OCI-LY1 (cell line): ENCODE measurements at regions not wholly inside any gene's neighbourhood (a gene's known extent, or its start where the extent isn't known, plus 50 kb on each side); places are given as distances from the start of the nearest gene placed in this dataset.

Experiments used
- CTCF ChIP-seq: fragments of 200-600 bp; sonication (generic), shearing (Covaris generic); IDR thresholded peaks from 2 replicates; pipeline ENCODE4 v1.5.1; 2017; ENCODE audit warnings: mild to moderate bottlenecking, antibody characterized with exemption, low read length, moderate library complexity, mixed read lengths
- EZH2 ChIP-seq: fragments of 200-600 bp; sonication (generic), shearing (Covaris generic); IDR thresholded peaks from 2 replicates; pipeline ENCODE4 v1.8.0; 2017; ENCODE audit warnings: borderline replicate concordance, mixed run types, mild to moderate bottlenecking, antibody characterized with exemption, low read length, moderate library complexity, mixed read lengths

- no peak for TF ChIP-seq CTCF
- TF ChIP-seq EZH2: no peak
These were observed 205.3 kb upstream of the GCFC2 start for GRCh38 chr2:75915851-75916634.
